Left cardiac atrium (tissue), 4 donors: ENCODE measurements at regions not wholly inside any gene's neighbourhood (a gene's known extent, or its start where the extent isn't known, plus 50 kb on each side); places are given as distances from the start of the nearest gene placed in this dataset.
A peak's percentile ranks its signal among the peaks of the same experiment; 100 is the strongest.
"Not testable (repeated sequence)": the region's sequence is repeated elsewhere in the genome, so short reads cannot be mapped to it uniquely, and the experiment has no call there.

Source experiments
- ATAC-seq, 2 donors: fragments of 200-7000 bp; cut with Tn5 transposase; one replicate each; pipeline ENCODE4 v1.9.1; 2020; ENCODE audit warnings: mild to moderate bottlenecking in 2 of 2, moderate library complexity in 2 of 2
- DNase-seq: peaks from one replicate; pipeline ENCODE4 v3.0.0-alpha.2; 2020
- intact Hi-C, 2 donors: fragments of 100-400 bp; cut with DNase I; formaldehyde crosslinking; loops; one replicate each; pipeline versions ENCODE4 v1.14.1 to v1.15.1; 2022 to 2023
- donor health status: DM: no; HTN: yes; CAD: no.
- donor health status: DM: no; HTN: yes; CAD: no; lungs with severe emphysema.
- donor health status: DM: yes; HTN: yes; CAD: no.
- donor health status: Dilated cardiomyopathy.

DNA sequence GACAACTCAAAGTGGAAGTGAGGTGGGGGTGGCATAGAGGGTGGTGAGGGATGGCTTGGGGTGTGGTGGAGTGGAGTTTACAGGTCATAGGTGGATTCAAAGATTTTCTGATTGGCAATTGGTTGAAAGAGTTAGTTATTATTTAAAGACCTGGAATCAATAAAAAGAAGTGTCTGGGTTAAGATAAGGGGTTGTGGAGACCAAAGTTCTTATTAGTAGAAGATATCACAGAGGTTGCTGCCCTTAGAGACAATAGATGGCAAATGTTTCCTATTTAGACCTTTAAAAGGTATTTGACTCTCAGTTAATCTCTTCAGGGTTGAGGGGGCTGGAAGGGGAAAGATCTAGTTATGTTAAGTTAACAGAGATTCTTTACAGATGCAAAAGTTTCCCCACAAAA lies 412.3 kb upstream of the TBL1XR1 start:
- no peak for DNase-seq
- intact Hi-C loops = no loop called here
- ATAC-seq = no peak

DNA sequence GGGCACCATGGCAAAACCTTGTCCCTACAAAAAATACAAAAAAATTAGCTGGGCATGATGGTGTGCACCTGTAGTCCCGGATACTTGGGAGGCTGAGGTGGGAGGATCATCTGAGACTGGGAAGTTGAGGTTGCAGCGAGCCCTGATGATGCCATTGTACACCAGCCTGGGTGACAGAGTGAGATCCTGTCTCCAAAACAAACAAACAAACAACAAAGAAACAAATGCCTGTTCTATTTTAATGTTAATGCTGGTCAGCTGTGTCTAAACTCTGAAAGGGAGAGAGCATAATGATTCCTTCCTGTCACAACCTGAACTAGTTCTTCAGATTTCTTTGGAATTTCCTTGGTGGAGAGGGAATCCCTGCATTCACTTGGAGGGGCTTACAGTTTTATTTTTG lies 413.0 kb upstream of the TBL1XR1 start:
- DNase-seq = no peak
- no peak for ATAC-seq
- intact Hi-C loops = no loop called here

DNA sequence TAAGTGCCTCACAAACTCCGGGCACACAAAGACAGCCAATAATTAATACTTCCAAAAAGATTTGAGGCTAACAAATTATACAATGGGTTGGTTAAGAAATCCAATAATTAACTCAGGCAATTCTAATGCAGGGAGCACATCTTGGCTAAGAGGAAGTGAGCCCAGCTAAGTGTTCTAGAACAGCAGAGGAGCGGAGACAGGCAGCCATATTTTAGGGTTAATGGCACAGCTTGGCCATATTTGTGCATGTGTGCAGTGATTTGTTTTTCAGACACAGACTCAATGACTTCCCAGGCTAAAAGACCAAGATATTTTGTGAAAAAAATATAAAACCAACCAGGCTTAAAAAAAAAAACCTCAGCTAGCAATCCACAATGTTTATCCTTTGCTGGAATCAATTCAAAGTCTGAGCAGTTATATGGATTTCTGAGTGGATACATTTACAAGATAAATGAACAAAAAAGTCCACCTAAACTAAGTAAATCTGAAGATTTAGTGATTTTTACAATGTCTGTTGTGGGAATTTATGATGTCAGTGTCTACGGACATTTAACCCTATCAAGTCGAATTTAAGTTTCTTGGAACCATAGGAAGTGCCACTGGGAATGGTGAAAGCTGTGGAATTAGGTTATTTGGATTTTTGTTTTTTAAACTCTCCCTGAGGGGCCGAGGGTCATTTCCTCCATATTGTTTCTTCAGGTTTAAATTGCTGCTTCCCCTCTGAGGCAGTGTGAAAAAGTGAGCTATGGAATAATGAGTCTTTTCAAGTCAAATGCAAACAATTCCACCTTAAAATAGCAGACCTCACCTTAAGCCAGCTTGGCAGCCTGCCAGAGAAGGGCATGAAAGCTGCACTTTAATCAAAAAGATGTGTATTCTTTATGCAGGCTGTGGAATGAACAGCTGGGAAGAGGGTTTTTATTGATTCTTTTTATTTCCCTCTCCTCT lies 413.7 kb upstream of the TBL1XR1 start:
- DNase-seq = peak; percentile 25
- ATAC-seq = no peak
- intact Hi-C loops = no loop called here

DNA sequence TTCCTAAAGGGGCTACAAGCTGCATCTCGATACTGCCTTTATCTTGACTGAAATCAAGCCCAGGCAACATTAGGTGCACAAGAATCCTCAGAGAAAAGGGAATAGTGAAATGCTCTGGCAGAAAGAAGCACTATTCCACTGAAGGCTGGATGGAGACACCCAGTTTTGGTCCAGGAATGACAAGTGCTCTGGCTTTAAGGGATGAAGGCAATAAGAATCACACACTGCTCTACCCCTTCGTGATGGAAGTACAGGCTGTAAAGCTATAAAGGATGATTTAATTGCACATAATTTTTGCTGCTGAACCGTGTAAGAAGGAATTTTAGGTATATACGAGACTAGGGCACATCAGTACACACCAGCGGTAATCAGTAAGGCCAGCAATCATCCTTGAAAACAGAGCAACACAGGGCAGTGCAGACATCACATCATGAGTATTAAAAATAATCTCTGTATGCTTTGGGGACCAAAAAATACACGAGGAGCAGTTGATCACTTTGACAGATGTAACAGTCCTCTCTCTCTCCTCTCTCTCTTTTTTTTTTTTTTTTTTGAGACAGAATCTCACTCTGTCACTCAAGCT lies 414.6 kb upstream of the TBL1XR1 start:
- no peak for ATAC-seq
- intact Hi-C loops = no loop called here
- DNase-seq = no peak

DNA sequence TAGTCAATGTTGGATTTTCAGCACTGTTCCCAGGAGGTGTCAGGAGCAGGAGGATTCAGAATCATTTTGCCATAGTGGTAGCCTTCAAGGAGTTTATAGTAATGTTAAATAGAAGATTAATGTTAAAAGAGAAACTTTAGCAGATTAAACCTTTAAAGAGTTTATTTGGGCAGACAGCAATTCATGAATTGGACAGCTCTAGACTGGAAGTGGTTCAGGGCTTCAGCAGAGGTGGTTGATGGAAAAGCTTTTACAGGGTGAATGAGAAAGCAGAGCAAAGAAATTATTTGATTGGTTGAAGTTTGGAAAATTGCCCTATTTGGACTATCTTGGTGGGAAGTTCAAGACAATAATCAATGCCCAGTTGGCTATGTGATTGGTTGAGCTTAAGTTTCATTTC lies 416.6 kb upstream of the TBL1XR1 start:
- DNase-seq (no peak), ATAC-seq (no peak)
- intact Hi-C loops = no loop called here

DNA sequence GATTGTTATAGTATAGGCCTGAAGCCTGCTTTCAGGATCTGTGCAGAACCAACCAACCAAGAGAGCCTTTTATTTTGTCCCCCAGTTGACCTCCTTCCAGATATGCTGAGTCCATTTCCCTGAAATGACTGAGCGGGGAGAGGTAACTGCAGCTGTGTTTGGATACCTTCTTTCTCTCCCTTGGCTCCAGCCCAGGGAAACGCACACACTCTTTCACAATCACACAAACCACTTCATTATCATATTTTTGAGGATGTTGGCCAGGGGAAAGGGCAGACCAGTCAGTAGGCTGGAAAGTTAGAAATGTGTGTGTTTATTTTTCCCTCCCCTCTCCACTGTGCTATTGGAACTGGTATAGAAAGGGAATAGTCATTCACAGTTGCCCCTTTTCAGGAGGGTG lies 417.7 kb upstream of the TBL1XR1 start:
- intact Hi-C loops = no loop called here
- ATAC-seq (peak; percentile 83 to 90), DNase-seq (peak; percentile 85)

DNA sequence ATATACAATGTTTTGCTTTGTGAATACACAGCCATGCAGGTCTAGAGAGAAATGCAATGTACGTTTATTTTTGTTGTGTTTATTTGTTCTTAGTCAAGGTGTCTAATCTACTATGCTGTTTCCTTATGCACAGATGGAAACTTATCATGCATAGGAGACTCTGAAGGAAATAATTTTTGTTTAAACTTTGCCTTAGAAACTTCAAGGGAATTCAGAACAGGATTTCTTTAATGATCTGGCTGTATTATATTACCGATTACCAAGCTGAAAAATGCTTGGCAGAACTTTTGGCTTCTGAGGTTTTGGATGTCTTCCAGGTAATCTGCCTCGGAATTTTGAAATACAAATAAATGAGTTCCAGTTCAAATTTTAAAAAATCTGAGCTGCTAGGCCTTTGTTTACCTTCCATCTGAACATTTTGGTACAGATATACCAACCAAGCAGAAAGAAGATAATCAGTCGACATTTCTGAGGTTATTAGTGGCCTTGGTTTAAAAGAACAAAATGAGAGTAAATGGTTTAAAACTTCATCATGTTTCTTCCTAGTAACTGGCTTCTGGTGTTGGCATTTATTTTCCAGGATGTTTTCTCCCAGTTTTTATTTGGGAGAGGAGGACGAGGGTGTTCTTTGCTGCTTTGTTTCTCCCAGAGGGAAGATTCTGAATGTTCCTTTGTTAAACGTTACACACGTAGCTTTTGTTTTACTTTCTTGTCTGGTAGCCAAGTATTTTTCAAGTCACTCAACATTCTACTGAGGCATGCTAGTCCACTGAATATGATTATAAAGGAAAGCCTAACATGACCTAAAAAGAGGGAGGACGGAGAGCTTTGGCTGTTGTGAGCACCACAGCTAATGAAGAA lies 421.8 kb upstream of the TBL1XR1 start:
- DNase-seq (no peak), ATAC-seq (no peak)
- intact Hi-C loops = no loop called here

DNA sequence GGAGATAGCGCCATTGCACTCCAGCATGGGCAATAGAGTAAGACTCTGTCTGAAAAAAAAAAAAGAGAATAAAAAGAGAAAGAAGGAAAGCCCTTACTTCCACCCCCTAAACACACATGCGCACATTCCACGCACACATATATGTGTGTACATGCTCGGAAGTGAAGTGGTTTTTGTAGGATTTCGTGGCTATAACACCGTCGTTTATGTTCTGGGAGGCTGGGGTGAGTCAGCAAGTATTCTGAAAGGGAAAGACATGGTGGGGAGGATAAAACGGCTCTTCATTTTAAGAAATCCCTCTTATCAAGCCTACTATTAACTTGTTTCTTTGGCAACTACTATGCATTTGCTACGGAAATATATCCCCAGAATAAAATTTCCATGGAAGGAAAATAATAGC lies 422.8 kb upstream of the TBL1XR1 start:
- intact Hi-C loops = no loop called here
- DNase-seq = no peak
- no peak for ATAC-seq

DNA sequence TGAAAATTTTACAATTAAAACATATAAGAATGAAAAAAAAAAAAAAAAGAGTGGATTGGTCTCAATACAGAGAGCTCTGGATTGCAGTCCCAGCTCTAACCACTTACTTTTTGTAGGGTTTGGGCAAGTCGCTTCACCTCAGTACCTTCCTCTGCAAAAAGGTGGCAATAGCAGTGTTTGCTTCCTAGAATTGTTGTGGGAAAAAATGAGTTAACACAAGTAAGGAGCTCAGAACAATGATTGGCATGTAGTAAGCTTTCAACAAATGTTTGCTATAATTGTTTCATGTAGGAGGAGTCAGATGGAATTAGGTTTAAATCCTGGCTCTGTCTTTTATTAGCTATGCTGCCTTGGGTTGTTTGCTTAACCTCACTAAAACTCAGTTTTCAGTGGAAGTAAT lies 425.2 kb upstream of the TBL1XR1 start:
- ATAC-seq = no peak

DNA sequence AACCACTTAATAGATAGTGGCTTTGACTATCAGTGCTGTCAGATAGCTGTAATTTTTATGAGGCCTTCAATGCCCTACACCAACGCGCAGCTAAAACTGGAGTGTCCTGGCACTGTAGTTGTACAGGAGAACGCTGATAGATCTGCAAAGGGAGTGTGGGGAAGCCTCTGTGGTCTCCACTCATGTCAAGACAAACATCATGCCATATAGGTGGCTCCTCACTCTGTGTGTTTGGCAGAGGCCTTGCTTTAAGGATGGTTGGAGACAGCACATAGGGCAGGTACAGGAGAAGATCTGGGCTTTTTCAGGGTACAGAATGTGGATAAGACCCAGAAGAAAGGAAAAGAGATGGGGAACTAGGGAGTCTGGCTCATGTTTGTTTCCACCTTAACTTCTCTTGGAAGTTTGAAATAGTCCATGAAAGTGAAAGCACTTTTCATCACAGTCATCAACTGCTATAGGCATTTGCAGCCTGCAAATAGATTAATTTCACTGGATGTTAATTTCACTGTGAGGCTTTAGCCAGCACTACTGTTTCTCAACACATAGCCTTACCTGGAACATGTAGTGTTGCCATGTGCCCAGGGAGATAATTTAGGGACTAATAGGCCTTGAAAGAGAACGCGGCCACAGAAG lies 425.8 kb upstream of the TBL1XR1 start:
- intact Hi-C loops = no loop called here
- no peak for ATAC-seq
- DNase-seq = no peak

More for the DNA sequence above, 425.2 kb upstream of the TBL1XR1 start:
- no peak for DNase-seq
- intact Hi-C loops = no loop called here

DNA sequence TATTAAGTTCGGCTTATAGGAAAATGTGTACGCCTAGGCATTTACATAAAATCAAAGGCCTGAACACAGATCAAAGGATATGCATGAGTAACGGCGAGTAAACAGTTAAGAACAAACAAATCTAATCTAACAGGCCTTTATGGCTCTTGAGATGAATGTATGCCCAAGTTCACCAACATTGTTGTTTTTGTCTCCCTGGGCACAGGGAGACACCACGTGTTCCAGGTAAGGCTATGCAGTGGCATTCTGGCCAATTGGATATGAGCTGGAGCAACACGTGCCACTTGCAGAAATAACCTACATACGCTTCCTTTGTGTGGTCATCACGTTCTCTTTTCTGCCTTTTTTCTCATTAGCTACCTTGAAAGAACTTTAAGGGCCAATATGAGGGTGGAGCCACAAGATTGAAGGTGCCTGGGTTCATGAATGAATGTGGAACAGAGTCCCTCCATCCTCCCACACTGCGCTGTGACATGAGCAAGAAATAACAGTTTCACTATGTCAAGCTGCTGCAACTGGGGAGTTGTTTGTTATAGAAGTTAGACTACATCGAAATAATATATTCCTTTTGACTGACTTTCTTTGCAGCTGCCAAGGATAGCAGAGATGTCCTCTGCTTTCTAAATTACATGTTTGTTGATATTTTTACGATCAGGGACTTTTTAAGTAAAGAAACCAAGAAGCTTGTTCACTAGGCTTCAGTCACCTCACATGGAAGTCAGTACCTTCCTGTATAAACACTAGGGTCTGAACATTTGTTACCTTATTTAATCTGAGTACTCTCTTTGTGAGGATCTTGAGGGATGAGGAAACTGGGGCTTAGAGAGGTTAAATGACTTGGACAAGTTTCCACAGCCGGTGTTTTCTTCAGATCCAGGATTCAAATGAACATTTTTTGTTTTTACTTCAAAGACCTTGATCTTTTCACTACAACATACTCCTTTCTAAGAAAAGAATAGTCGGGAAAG lies 427.5 kb upstream of the TBL1XR1 start:
- intact Hi-C loops = no loop called here
- no peak for ATAC-seq
- no peak for DNase-seq

DNA sequence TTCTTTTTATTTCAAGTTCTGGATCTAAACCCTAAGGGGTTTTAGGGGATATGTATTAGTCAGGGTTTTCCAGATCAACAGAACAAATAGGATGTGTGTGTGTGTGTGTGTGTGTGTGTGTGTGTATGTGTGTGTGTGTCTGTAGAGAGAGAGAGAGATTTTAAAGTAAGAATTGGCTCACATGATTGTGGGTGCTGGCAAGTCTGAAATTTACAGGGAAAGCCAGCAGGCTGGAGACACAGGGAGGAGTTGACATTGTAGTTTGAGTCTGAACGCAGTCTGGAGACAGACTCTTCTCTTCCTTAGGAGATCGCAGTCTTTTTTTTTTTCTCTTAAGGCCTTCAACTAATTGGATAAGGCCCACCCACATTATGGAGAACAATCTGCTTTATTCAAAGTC lies 428.8 kb upstream of the TBL1XR1 start:
- intact Hi-C loops = no loop called here
- DNase-seq (no peak), ATAC-seq (no peak)

DNA sequence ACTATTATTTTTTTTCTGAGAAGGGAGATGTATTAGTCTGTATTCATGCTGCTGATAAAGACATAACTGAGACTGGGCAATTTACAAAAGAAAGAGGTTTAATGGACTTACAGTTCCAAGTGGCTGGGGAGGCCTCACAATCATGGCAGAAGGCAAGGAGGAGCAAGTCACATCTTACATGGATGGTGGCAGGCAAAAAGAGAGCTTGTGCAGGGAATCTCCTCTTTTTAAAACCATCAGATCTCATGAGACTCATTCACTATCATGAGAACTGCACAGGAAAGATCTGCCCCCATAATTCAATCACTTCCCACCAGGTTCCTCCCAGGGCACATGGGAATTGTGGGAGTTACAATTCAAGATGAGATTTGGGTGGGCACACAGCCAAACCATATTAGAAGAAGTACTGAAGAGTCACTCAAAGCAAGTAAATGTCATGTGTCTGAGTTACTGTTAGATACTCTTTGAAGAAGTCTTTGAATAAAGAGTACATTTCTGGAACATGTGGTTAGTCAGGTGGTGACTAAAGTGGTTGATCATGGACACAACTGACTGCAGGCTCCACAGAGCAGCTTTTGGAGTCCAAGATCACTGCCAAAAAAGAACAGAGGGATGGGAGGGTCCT lies 430.9 kb upstream of the TBL1XR1 start:
- intact Hi-C loops, DNase-seq, ATAC-seq: not testable (repeated sequence)

DNA sequence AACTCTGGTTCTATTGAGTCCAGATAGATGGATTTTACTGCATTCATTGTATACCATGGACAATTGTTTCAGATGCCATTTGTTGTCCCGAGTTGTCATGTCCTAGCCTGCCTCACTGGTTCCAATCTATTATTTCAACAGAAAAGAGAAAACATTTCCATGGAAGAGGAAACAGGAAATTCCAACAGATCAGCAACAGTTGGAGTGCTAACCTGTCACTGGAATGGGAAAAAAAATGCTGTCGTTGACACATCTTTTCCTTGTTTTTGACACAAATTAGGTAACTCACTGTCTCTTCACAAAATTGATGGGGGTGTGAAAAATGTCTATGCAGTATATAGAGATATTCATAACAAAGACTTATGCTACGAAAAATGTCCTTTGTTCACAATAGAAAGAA lies 432.0 kb upstream of the TBL1XR1 start:
- DNase-seq = no peak
- ATAC-seq = no peak
- intact Hi-C loops = no loop called here

DNA sequence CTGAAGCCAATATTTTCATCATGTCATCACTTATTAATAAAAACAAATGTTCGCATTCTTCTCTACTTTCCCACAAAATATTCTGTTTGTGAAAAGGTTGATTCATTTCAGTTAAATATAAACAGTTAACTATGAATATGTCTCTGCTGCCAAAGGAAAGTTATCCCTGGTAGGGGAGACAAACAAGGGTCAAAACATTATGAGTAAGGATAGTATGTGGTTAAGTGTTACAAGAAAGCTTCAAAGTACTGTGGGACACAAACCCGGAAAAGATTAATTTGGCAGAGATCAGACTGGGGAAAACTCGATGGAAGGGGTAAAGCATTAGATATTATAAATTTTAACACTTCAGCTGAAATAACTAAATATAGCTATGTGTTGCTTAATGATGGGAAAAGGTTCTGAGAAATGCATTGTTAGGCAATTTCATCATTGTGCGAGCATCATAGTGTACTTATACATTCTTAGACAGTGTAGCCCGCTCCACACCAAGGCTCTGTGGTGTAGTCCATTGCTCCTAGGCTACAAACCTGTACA lies 436.5 kb upstream of the TBL1XR1 start:
- DNase-seq (no peak), ATAC-seq (peak in 1 of 2 donors; percentile 56)
- intact Hi-C loops = no loop called here

DNA sequence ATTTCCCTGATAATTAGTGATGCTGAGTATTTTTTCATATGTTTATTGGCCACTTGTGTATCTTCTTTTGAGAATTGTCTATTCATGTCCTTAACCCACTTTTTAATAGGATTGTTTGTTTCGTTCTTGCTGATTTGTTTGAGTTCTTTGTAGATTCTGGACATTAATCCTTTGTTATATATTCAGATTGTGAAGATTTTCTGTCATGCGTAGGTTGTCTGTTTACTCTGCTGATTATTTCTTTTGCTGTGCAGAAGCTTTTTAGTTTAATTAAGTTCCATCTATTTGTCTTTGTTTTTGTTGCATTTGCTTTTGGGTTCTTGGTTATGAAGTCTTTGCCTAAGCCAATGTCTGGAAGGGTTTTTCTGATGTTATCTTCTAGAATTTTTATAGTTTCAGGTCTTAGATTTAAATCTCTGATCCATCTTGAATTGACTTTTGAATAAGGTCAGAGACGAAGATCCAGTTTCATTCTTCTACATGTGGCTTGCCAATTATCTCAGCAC lies 438.4 kb upstream of the TBL1XR1 start:
- intact Hi-C loops, DNase-seq, ATAC-seq: not testable (repeated sequence)

DNA sequence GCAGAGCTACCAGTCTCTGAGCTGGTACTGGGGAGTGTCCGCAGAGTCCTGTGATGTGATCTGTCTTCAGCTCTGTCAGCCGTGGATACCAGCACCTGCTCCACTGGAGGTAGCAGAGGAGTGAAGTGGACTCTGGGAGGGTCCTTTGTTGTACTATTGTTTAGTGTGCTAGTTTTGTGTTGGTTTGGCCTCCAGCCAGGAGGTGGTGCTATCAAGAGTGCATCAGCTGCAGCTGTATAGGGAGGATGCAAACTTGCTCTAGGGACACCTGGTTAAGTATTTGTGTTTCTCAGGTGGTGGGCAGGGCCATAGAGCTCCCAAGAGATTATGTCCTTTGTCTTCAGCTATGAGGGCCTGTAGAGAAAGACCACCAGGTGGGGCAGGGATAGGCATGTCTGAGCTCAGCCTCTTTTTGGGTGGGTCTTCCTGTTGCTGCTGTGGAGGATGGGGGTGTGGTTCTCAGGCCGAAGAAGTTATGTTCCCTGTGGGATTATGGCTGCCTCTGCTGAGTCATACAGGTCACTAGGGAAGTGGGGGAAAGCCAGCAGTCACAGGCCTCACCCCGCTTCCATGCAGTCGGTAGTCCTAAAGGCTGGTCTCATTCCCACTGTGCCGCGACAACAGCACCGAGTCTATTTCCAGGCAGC lies 443.2 kb upstream of the TBL1XR1 start:
- no peak for DNase-seq
- no peak for ATAC-seq
- intact Hi-C loops = no loop called here
